K562 (cell line): ENCODE measurements at regions not wholly inside any gene's neighbourhood (a gene's known extent, or its start where the extent isn't known, plus 50 kb on each side); places are given as distances from the start of the nearest gene placed in this dataset.

ENCODE experiments used
- ATAC-seq: fragments of 200-7000 bp; cut with Tn5 transposase; 3 replicates; pipeline ENCODE4 v1.9.1; 2020; ENCODE audit warnings: moderate library complexity
- BruUV-seq: library from RNA; stranded (reverse); fragments of 400-500 nt; replicated peaks from 2 replicates; lab custom pipeline; 2021; lab: Mats Ljungman, UMichigan
- CTCF ChIA-PET: fragments of 300-600 bp; formaldehyde crosslinking; extraction: SDS; loops from one replicate; lab custom pipeline; 2021; ENCODE audit warnings: low intra/inter-chr PET ratio; lab: Yijun Ruan, JAX
- POLR2A ChIA-PET: fragments of 300-600, 350-650 bp; sonication (Branson Sonifier 250); formaldehyde crosslinking; extraction: SDS; loops from one replicate; lab custom pipeline; 2021; ENCODE audit warnings: antibody characterized with exemption, inconsistent platforms; lab: Yijun Ruan, JAX
- DNase-seq, 4 experiments: peaks; one replicate each; pipeline versions ENCODE4 v3.0.0 to v3.0.0-alpha.2; 2011 to 2018; ENCODE audit warnings: low spot score in 3 of 4, mixed read lengths in 3 of 4; ENCODE audit errors: extremely low read depth in 1 of 4
- FAIRE-seq: peaks from 2 replicates; lab custom pipeline; 2011; peaks lifted over from hg19 to GRCh38; lab: Jason Lieb, UNC
- H2AFZ ChIP-seq: 2 replicates; pipeline ENCODE4 v1.6.0; 2011; ENCODE audit warnings: low read depth, low read length, control low read depth, inconsistent platforms
- H3K27ac ChIP-seq: fragments of 200-600 bp; 3 replicates; pipeline ENCODE4 v1.8.0; 2011; ENCODE audit warnings: low read depth, mild to moderate bottlenecking, control low read depth, inconsistent platforms, low read length, moderate library complexity, mixed read lengths; ENCODE audit errors: extremely low read depth
- H3K27me3 ChIP-seq, 2 experiments: fragments of 300-600 bp in 1 of 2; 2 replicates in 1 of 2; 3 replicates in 1 of 2; pipeline versions ENCODE4 v1.6.0 to v1.8.0; 2011; ENCODE audit warnings: inconsistent platforms in 2 of 2, low read length in 2 of 2, mild to moderate bottlenecking in 1 of 2, mixed read lengths in 1 of 2, moderate library complexity in 1 of 2; ENCODE audit not compliant: control insufficient read depth in 2 of 2, insufficient read depth in 2 of 2
- H3K36me3 ChIP-seq: fragments of 300-600 bp; 3 replicates; pipeline ENCODE4 v1.8.0; 2011; ENCODE audit warnings: mild to moderate bottlenecking, low read length, inconsistent platforms; ENCODE audit not compliant: control insufficient read depth, insufficient read depth
- H3K4me1 ChIP-seq, 2 experiments: fragments of 200-600 bp in 1 of 2; replicated peaks in 1 of 2; 2 replicates in 1 of 2; 3 replicates in 1 of 2; pipeline versions ENCODE4 v1.5.1 to v1.8.0; 2011; ENCODE audit warnings: inconsistent platforms in 2 of 2, low read length in 2 of 2, mild to moderate bottlenecking in 1 of 2, mixed read lengths in 1 of 2, moderate library complexity in 1 of 2; ENCODE audit not compliant: control insufficient read depth in 2 of 2, insufficient read depth in 2 of 2
- H3K4me2 ChIP-seq: 2 replicates; pipeline ENCODE4 v1.6.1; 2011; ENCODE audit warnings: low read length, control low read depth, inconsistent platforms, mixed read lengths; ENCODE audit not compliant: insufficient read depth
- H3K4me3 ChIP-seq: fragments of 200-600 bp; sonication (generic), shearing (Covaris generic); 2 replicates; pipeline ENCODE4 v1.5.1; 2016; ENCODE audit warnings: control low read depth, inconsistent platforms
- H3K79me2 ChIP-seq: fragments of 200-600 bp; 3 replicates; pipeline ENCODE4 v1.8.0; 2011; ENCODE audit warnings: low read length, inconsistent platforms; ENCODE audit not compliant: control insufficient read depth, insufficient read depth
- H3K9ac ChIP-seq, 2 experiments: 2 replicates each; pipeline versions ENCODE4 v1.6.0 to v1.6.1; 2011; ENCODE audit warnings: low read depth in 2 of 2, low read length in 2 of 2, control low read depth in 1 of 2, inconsistent platforms in 1 of 2, mild to moderate bottlenecking in 1 of 2, mixed read lengths in 1 of 2; ENCODE audit not compliant: insufficient read depth in 1 of 2
- H3K9me1 ChIP-seq: one replicate; pipeline ENCODE4 v1.6.0; 2011; ENCODE audit warnings: inconsistent platforms, mild to moderate bottlenecking, low read length, moderate library complexity; ENCODE audit not compliant: control insufficient read depth, insufficient read depth
- H3K9me3 ChIP-seq: replicated peaks from 2 replicates; pipeline ENCODE4 v1.5.1; 2011; ENCODE audit warnings: low read depth, low read length, inconsistent platforms; ENCODE audit not compliant: control insufficient read depth, insufficient read depth
- H4K20me1 ChIP-seq: replicated peaks from 2 replicates; pipeline ENCODE4 v1.6.1; 2011; ENCODE audit warnings: low read length, inconsistent platforms, mixed read lengths; ENCODE audit not compliant: control insufficient read depth, insufficient read depth
- BHLHE40 ChIP-seq: IDR thresholded peaks from 2 replicates; pipeline ENCODE4 v1.6.1; 2011; ENCODE audit warnings: low read length, improper control_type of control experiment
- KDM5B ChIP-seq: fragments of 200-600 bp; sonication (generic); IDR thresholded peaks from 2 replicates; pipeline ENCODE4 v1.6.1; 2012; ENCODE audit warnings: low read depth, mild to moderate bottlenecking, moderate library complexity, low read length, control low read depth, inconsistent platforms; ENCODE audit not compliant: insufficient replicate concordance
- MAFG ChIP-seq: fragments of 450-650 bp; conservative IDR thresholded peaks from 2 replicates; pipeline ENCODE4 v1.6.1; 2016; ENCODE audit warnings: missing genetic modification characterization, missing compliant biosample characterization
- MCM3 ChIP-seq: fragments of 450-650 bp; IDR thresholded peaks from 2 replicates; pipeline ENCODE4 v1.6.1; 2016
- MEF2A ChIP-seq: IDR thresholded peaks from 2 replicates; pipeline ENCODE4 v1.6.1; 2011; ENCODE audit warnings: low read depth, mild to moderate bottlenecking, low read length, moderate library complexity; ENCODE audit not compliant: control insufficient read depth
- MYNN ChIP-seq, 2 experiments: sonication (generic); formaldehyde crosslinking in 1 of 2; IDR thresholded peaks; 2 replicates each; pipeline versions ENCODE4 v1.5.0 to v1.6.1; 2016 to 2020; ENCODE audit warnings: antibody characterized with exemption in 1 of 2, missing genetic modification reagents in 1 of 2
- RFX5 ChIP-seq: IDR thresholded peaks from 2 replicates; pipeline ENCODE4 v1.6.1; 2011; ENCODE audit warnings: low read depth, mild to moderate bottlenecking, improper control_type of control experiment, low read length
- WHSC1 ChIP-seq: IDR thresholded peaks from one replicate; pipeline ENCODE4 v1.6.1; 2012; ENCODE audit warnings: low read length, control low read depth, inconsistent platforms
- ZFX ChIP-seq: sonication (generic); formaldehyde crosslinking; IDR thresholded peaks from 2 replicates; pipeline ENCODE4 v1.8.0; 2022; ENCODE audit warnings: mild to moderate bottlenecking, missing genetic modification reagents, moderate library complexity
- ZNF785 ChIP-seq: fragments of 250-450 bp; sonication (Bioruptor Pico); IDR thresholded peaks from 2 replicates; pipeline ENCODE4 v1.4.0; 2020; ENCODE audit warnings: mild to moderate bottlenecking
- WGBS: fragments of 100-300 bp; shearing (Covaris generic); methylation state at CpG from one replicate; pipeline ENCODE4 v1.1.6; 2016; ENCODE audit warnings: low coverage, mixed read lengths; ENCODE audit not compliant: insufficient coverage; ENCODE audit errors: missing lambda C conversion rate; 5-methylcytosine and 5-hydroxymethylcytosine counted together
- in situ Hi-C: fragments of 300-500 bp; cut with MboI; formaldehyde crosslinking; loops from 4 replicates; pipeline ENCODE4 v1.15.0; 2018; ENCODE audit warnings: inconsistent platforms, mixed read lengths
- intact Hi-C: fragments of 100-400 bp; cut with micrococcal nuclease; formaldehyde crosslinking; loops from 2 replicates; pipeline ENCODE4 v1.14.2; 2022
- TF ChIP-seq, protein P1 (sequence below): fragments of 250-450 bp; sonication (Bioruptor Pico); IDR thresholded peaks from 2 replicates; pipeline ENCODE4 v1.8.0; 2021; ENCODE audit warnings: moderate library complexity, mild to moderate bottlenecking, inconsistent platforms
- TF ChIP-seq, protein P2 (sequence below), 2 experiments: fragments of 450-650 bp in 1 of 2; IDR thresholded peaks; 2 replicates each; pipeline ENCODE4 v1.6.1; 2011 to 2017; ENCODE audit warnings: low read depth in 2 of 2, antibody characterized with exemption in 1 of 2, borderline replicate concordance in 1 of 2, low read length in 1 of 2, mild to moderate bottlenecking in 1 of 2, mixed read lengths in 1 of 2; ENCODE audit not compliant: control insufficient read depth in 1 of 2
- TF ChIP-seq, protein P3 (sequence below): fragments of 450-650 bp; IDR thresholded peaks from 2 replicates; pipeline ENCODE4 v1.6.1; 2018; ENCODE audit warnings: mild to moderate bottlenecking, low read depth; ENCODE audit not compliant: partially characterized antibody

DNA sequence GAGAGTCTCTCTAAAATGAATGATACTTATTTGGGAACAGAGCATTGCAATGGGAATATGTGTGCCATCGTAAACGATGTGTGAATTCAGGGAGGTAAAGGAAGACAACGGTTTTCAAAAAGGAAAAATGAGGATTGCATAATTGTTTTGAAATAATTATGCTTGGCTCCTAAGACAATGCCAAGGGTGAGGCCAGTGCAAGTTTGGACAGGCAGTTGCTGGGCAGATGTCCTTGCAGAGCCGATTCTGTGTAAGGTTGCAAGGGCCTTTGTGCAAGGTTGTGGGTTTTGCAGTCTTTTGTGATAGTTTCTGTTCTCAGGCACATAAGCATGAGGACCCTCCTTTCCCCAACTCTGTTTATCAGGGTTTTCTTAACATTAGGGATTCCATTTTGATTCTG, 70.0 kb upstream of the ZNF236 start (continued):
- TF ChIP-seq BHLHE40 (no peak), ZFX (no peak), MEF2A (no peak), MYNN (IDR thresholded peaks at IDR 0.05) (no peak), MYNN (CRISPR knock-in tag; IDR thresholded peaks at IDR 0.05) (no peak), ZNF785 (CRISPR knock-in tag) (no peak)

- no peak overlapping the region for H3K27ac ChIP-seq
- H3K9me3 ChIP-seq: no peaks in the 10 kb centered on the region
- WGBS: 4% methylated on average over 4 of the region's 5 CpGs
- no peak overlapping the region for H3K4me2 ChIP-seq
- in situ Hi-C loops: no loop called here
- DNase-seq (no peak), ATAC-seq (no peak), FAIRE-seq (no peak)
- H3K9ac ChIP-seq: no peak overlapping the region
- intact Hi-C loops: no loop called here
- no peaks in the 10 kb centered on the region for H3K9me1 ChIP-seq
- H3K27me3 ChIP-seq: 0 out of 5 replicates have a peak, but pooled peaks cover 0 to 4% of the 10 kb centered on the region in 2 experiments
- no peaks in the 10 kb centered on the region for H3K79me2 ChIP-seq
- H4K20me1 ChIP-seq: no peaks in the 10 kb centered on the region
- H3K4me3 ChIP-seq: no peak overlapping the region
- H2AFZ ChIP-seq: no peak overlapping the region
- POLR2A ChIA-PET: no interaction called here
- H3K4me1 ChIP-seq: no peaks in the 10 kb centered on the region
- no TSS peak for BruUV-seq
- H3K36me3 ChIP-seq: no peaks in the 10 kb centered on the region
- CTCF ChIA-PET: no interaction called here
- TF ChIP-seq RFX5 (no peak), WHSC1 (no peak), MAFG (no peak), MCM3 (no peak), KDM5B (no peak)
- TF ChIP-seq, protein P1, sequence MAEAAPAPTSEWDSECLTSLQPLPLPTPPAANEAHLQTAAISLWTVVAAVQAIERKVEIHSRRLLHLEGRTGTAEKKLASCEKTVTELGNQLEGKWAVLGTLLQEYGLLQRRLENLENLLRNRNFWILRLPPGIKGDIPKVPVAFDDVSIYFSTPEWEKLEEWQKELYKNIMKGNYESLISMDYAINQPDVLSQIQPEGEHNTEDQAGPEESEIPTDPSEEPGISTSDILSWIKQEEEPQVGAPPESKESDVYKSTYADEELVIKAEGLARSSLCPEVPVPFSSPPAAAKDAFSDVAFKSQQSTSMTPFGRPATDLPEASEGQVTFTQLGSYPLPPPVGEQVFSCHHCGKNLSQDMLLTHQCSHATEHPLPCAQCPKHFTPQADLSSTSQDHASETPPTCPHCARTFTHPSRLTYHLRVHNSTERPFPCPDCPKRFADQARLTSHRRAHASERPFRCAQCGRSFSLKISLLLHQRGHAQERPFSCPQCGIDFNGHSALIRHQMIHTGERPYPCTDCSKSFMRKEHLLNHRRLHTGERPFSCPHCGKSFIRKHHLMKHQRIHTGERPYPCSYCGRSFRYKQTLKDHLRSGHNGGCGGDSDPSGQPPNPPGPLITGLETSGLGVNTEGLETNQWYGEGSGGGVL (CRISPR knock-in tag): no peak
- TF ChIP-seq, protein P2, sequence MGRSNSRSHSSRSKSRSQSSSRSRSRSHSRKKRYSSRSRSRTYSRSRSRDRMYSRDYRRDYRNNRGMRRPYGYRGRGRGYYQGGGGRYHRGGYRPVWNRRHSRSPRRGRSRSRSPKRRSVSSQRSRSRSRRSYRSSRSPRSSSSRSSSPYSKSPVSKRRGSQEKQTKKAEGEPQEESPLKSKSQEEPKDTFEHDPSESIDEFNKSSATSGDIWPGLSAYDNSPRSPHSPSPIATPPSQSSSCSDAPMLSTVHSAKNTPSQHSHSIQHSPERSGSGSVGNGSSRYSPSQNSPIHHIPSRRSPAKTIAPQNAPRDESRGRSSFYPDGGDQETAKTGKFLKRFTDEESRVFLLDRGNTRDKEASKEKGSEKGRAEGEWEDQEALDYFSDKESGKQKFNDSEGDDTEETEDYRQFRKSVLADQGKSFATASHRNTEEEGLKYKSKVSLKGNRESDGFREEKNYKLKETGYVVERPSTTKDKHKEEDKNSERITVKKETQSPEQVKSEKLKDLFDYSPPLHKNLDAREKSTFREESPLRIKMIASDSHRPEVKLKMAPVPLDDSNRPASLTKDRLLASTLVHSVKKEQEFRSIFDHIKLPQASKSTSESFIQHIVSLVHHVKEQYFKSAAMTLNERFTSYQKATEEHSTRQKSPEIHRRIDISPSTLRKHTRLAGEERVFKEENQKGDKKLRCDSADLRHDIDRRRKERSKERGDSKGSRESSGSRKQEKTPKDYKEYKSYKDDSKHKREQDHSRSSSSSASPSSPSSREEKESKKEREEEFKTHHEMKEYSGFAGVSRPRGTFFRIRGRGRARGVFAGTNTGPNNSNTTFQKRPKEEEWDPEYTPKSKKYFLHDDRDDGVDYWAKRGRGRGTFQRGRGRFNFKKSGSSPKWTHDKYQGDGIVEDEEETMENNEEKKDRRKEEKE (IDR thresholded peaks at IDR 0.05; ENCODE audit: borderline replicate concordance in 1 of 2, control insufficient read depth in 1 of 2, low read depth in 2 of 2, low read length in 1 of 2): no peak
- TF ChIP-seq, protein P3, sequence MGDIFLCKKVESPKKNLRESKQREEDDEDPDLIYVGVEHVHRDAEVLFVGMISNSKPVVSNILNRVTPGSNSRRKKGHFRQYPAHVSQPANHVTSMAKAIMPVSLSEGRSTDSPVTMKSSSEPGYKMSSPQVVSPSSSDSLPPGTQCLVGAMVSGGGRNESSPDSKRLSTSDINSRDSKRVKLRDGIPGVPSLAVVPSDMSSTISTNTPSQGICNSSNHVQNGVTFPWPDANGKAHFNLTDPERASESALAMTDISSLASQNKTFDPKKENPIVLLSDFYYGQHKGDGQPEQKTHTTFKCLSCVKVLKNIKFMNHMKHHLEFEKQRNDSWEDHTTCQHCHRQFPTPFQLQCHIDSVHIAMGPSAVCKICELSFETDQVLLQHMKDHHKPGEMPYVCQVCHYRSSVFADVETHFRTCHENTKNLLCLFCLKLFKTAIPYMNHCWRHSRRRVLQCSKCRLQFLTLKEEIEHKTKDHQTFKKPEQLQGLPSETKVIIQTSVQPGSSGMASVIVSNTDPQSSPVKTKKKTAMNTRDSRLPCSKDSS: no peak
Observed at GRCh38 chr18:76750917-76751890, 71.2 kb upstream of the ZNF236 start.
